ENCODE measurements at regions not wholly inside any gene's neighbourhood (a gene's known extent, or its start where the extent isn't known, plus 50 kb on each side); places are given as distances from the start of the nearest gene placed in this dataset.

- H2AFZ ChIP-seq (ENCODE audit: low read length), result no peak overlapping the region
- TF ChIP-seq EZH2 (IDR thresholded peaks at IDR 0.05; ENCODE audit: low read length, missing control alignments), result no peak
- no peak for TF ChIP-seq CTCF (conservative IDR thresholded peaks at IDR 0.05 in 1 of 2, IDR thresholded peaks at IDR 0.05 in 1 of 2; ENCODE audit: low read depth in 1 of 2, low read length in 2 of 2)
- no peaks in the 10 kb centered on the region for H3K4me1 ChIP-seq (ENCODE audit: control insufficient read depth, extremely low read depth, insufficient read depth, low read length)
- H3K4me2 ChIP-seq (ENCODE audit: extremely low read depth, insufficient read depth, low read length), result no peak overlapping the region
- H3K9me3 ChIP-seq (ENCODE audit: control insufficient read depth, insufficient read depth, low read depth, low read length), result no peaks in the 10 kb centered on the region
- H4K20me1 ChIP-seq (ENCODE audit: control insufficient read depth, extremely low read depth, insufficient read depth, low read length), result no peaks in the 10 kb centered on the region
- H3K9ac ChIP-seq (ENCODE audit: insufficient read depth, low read length), result no peak overlapping the region
- no peak overlapping the region for H3K4me3 ChIP-seq (replicated peaks in 1 of 4; ENCODE audit: control extremely low read depth in 1 of 4, insufficient read depth in 1 of 4, low read depth in 3 of 4, low read length in 4 of 4)
- H3K27ac ChIP-seq (ENCODE audit: insufficient read depth, low read length), result no peak overlapping the region
- H3K36me3 ChIP-seq (ENCODE audit: control insufficient read depth, insufficient read depth, low read length), result no peaks in the 10 kb centered on the region
- DNase-seq (ENCODE audit: low read depth in 2 of 2), result peak; percentile 52 to 55
- H3K27me3 ChIP-seq (ENCODE audit: control insufficient read depth, insufficient read depth, low read length), result no peaks in the 10 kb centered on the region
- no peaks in the 10 kb centered on the region for H3K79me2 ChIP-seq (ENCODE audit: control insufficient read depth, insufficient read depth, low read length)
These were observed 224.0 kb downstream of the PLOD2 start for GRCh38 chr3:145936971-145937370.

DNA sequence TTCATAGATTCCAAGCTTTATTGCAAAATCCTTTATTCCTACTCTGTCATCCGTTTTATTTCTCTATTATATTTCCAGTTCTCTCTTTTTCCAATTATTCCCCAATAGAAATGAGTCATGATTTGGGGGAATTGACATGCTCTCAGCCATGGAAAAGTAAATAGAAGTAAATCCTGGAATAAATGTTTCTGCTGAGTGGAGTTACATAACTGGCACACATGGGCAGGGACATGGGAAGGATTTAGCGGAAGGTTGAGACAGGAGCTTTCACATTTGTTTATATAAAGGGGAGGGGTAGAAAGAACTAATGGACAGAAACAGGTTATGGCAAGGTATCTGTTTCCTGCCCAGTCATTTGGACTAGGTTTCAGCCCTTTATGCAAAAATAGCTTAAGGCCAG lies 221.6 kb downstream of the PLOD2 start:
- Histone ChIP-seq H3K4me2 (ENCODE audit: extremely low read depth, insufficient read depth, low read length) (no peak overlapping the region), H3K4me3 (replicated peaks in 1 of 4; ENCODE audit: control extremely low read depth in 1 of 4, insufficient read depth in 1 of 4, low read depth in 3 of 4, low read length in 4 of 4) (no peak overlapping the region), H3K9me3 (ENCODE audit: control insufficient read depth, insufficient read depth, low read depth, low read length) (no peaks in the 10 kb centered on the region), H3K79me2 (ENCODE audit: control insufficient read depth, insufficient read depth, low read length) (no peaks in the 10 kb centered on the region), H2AFZ (ENCODE audit: low read length) (no peak overlapping the region), H3K9ac (ENCODE audit: insufficient read depth, low read length) (no peak overlapping the region), H3K27me3 (ENCODE audit: control insufficient read depth, insufficient read depth, low read length) (no peaks in the 10 kb centered on the region), H3K27ac (ENCODE audit: insufficient read depth, low read length) (no peak overlapping the region), H3K4me1 (ENCODE audit: control insufficient read depth, extremely low read depth, insufficient read depth, low read length) (no peaks in the 10 kb centered on the region), H3K36me3 (ENCODE audit: control insufficient read depth, insufficient read depth, low read length) (no peaks in the 10 kb centered on the region), H4K20me1 (ENCODE audit: control insufficient read depth, extremely low read depth, insufficient read depth, low read length) (no peaks in the 10 kb centered on the region)
- TF ChIP-seq CTCF (conservative IDR thresholded peaks at IDR 0.05 in 1 of 2, IDR thresholded peaks at IDR 0.05 in 1 of 2; ENCODE audit: low read depth in 1 of 2, low read length in 2 of 2) (no peak), EZH2 (IDR thresholded peaks at IDR 0.05; ENCODE audit: low read length, missing control alignments) (no peak)
- no peak for DNase-seq (ENCODE audit: low read depth in 2 of 2)

DNA sequence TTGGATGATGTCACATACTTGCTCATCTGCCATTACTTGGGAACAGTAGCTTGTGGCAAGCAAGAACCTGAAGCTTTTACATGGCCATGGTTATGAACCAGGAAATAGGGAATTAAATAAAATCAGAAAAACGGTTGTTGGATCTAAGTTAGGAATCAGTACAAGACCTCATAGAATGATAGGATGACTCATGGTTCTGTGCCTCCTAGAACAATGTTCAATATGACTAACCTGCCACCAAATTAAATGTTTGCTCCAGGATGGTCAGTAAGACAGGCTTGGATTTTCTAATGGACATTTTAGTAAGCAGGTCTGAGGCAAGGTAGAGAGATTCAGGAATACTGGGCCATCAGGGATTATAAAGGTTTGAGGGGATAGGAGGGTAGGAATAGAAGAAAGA lies 218.9 kb downstream of the PLOD2 start:
- TF ChIP-seq CTCF (conservative IDR thresholded peaks at IDR 0.05 in 1 of 2, IDR thresholded peaks at IDR 0.05 in 1 of 2; ENCODE audit: low read depth in 1 of 2, low read length in 2 of 2), result no peak
- no peak for TF ChIP-seq EZH2 (IDR thresholded peaks at IDR 0.05; ENCODE audit: low read length, missing control alignments)
- Histone ChIP-seq H3K9me3 (ENCODE audit: control insufficient read depth, insufficient read depth, low read depth, low read length) (no peaks in the 10 kb centered on the region), H3K36me3 (ENCODE audit: control insufficient read depth, insufficient read depth, low read length) (no peaks in the 10 kb centered on the region), H3K9ac (ENCODE audit: insufficient read depth, low read length) (no peak overlapping the region), H2AFZ (ENCODE audit: low read length) (no peak overlapping the region), H3K27me3 (ENCODE audit: control insufficient read depth, insufficient read depth, low read length) (no peaks in the 10 kb centered on the region), H3K4me2 (ENCODE audit: extremely low read depth, insufficient read depth, low read length) (no peak overlapping the region), H3K4me1 (ENCODE audit: control insufficient read depth, extremely low read depth, insufficient read depth, low read length) (no peaks in the 10 kb centered on the region), H4K20me1 (ENCODE audit: control insufficient read depth, extremely low read depth, insufficient read depth, low read length) (no peaks in the 10 kb centered on the region), H3K4me3 (replicated peaks in 1 of 4; ENCODE audit: control extremely low read depth in 1 of 4, insufficient read depth in 1 of 4, low read depth in 3 of 4, low read length in 4 of 4) (no peak overlapping the region), H3K79me2 (ENCODE audit: control insufficient read depth, insufficient read depth, low read length) (no peaks in the 10 kb centered on the region), H3K27ac (ENCODE audit: insufficient read depth, low read length) (no peak overlapping the region)
- peak in 1 of 2 donors; percentile 42 for DNase-seq (ENCODE audit: low read depth in 2 of 2)
